ENCODE measurements at regions not wholly inside any gene's neighbourhood (a gene's known extent, or its start where the extent isn't known, plus 50 kb on each side); places are given as distances from the start of the nearest gene placed in this dataset.

DNA sequence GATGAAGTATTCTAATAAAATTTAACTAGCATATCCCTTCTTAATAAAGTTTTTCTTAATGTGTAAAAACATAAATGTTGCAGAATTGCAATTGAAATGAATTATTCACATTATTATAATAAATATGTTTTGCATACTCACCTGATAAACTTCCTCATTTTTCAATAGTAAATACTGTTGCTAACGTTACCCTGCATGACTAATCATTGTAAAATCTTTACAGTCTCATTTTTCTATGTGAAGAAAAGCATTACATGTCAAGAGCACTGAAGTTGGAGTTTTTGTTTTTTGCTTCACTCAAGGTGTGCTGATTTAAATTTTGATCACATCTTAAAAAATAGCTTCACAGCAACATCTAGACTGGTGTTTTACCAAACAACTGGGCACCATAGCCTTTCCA lies 157.2 kb upstream of the CDH18 start:
- TF ChIP-seq RAD21 (IDR thresholded peaks at IDR 0.05; ENCODE audit: low read depth) (no peak), EGR1 (IDR thresholded peaks at IDR 0.05) (no peak), NFIC (IDR thresholded peaks at IDR 0.05) (no peak), CREB1 (IDR thresholded peaks at IDR 0.05; ENCODE audit: low read depth) (no peak), TCF12 (IDR thresholded peaks at IDR 0.05; ENCODE audit: low read depth) (no peak), YY1 (IDR thresholded peaks at IDR 0.05; ENCODE audit: low read depth) (no peak)

GRCh38 chr5:20129501-20129900 lies 141.5 kb upstream of the CDH18 start:
- TF ChIP-seq, protein P1, sequence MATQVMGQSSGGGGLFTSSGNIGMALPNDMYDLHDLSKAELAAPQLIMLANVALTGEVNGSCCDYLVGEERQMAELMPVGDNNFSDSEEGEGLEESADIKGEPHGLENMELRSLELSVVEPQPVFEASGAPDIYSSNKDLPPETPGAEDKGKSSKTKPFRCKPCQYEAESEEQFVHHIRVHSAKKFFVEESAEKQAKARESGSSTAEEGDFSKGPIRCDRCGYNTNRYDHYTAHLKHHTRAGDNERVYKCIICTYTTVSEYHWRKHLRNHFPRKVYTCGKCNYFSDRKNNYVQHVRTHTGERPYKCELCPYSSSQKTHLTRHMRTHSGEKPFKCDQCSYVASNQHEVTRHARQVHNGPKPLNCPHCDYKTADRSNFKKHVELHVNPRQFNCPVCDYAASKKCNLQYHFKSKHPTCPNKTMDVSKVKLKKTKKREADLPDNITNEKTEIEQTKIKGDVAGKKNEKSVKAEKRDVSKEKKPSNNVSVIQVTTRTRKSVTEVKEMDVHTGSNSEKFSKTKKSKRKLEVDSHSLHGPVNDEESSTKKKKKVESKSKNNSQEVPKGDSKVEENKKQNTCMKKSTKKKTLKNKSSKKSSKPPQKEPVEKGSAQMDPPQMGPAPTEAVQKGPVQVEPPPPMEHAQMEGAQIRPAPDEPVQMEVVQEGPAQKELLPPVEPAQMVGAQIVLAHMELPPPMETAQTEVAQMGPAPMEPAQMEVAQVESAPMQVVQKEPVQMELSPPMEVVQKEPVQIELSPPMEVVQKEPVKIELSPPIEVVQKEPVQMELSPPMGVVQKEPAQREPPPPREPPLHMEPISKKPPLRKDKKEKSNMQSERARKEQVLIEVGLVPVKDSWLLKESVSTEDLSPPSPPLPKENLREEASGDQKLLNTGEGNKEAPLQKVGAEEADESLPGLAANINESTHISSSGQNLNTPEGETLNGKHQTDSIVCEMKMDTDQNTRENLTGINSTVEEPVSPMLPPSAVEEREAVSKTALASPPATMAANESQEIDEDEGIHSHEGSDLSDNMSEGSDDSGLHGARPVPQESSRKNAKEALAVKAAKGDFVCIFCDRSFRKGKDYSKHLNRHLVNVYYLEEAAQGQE (IDR thresholded peaks at IDR 0.05; ENCODE audit: low read depth) = no peak
- TF ChIP-seq RAD21 (IDR thresholded peaks at IDR 0.05; ENCODE audit: low read depth) (no peak), TEAD4 (IDR thresholded peaks at IDR 0.05) (no peak), TAF1 (IDR thresholded peaks at IDR 0.05; ENCODE audit: low read depth) (no peak), CEBPB (IDR thresholded peaks at IDR 0.05) (no peak), NFIC (IDR thresholded peaks at IDR 0.05) (no peak), EP300 (IDR thresholded peaks at IDR 0.05; ENCODE audit: borderline replicate concordance) (no peak), FOXM1 (IDR thresholded peaks at IDR 0.05; ENCODE audit: borderline replicate concordance, low read depth) (no peak), CREB1 (IDR thresholded peaks at IDR 0.05; ENCODE audit: low read depth) (no peak), ZBTB7A (IDR thresholded peaks at IDR 0.05; ENCODE audit: low read depth) (no peak), TCF12 (IDR thresholded peaks at IDR 0.05; ENCODE audit: low read depth) (no peak), YY1 (IDR thresholded peaks at IDR 0.05; ENCODE audit: low read depth) (no peak), EGR1 (IDR thresholded peaks at IDR 0.05) (no peak), MAX (IDR thresholded peaks at IDR 0.05) (no peak)
- TF ChIP-seq, protein P2, sequence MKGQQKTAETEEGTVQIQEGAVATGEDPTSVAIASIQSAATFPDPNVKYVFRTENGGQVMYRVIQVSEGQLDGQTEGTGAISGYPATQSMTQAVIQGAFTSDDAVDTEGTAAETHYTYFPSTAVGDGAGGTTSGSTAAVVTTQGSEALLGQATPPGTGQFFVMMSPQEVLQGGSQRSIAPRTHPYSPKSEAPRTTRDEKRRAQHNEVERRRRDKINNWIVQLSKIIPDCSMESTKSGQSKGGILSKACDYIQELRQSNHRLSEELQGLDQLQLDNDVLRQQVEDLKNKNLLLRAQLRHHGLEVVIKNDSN (IDR thresholded peaks at IDR 0.05) = no peak

DNA sequence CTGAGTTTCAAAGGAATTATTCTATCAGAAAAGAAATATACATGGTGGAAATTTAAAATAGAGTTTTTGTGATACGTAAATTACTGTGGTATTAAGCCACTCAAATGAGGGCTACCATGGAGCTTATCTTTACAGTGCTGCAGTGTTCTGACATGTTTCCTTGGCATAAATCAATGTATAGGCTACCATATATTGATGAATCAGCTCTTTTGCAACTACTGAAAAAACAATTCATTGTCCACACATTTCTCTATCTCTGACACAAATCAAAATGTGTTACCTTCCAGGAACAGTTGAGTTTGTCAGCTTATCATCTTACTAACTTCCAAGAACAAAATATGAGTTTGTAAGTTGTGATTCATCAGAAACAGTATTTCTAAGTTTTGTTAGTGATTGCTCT lies 140.3 kb upstream of the CDH18 start:
- no peak for TF ChIP-seq TEAD4 (IDR thresholded peaks at IDR 0.05)
- no peak for TF ChIP-seq MAX (IDR thresholded peaks at IDR 0.05)
- TF ChIP-seq CREB1 (IDR thresholded peaks at IDR 0.05; ENCODE audit: low read depth) = no peak
- no peak for TF ChIP-seq YY1 (IDR thresholded peaks at IDR 0.05; ENCODE audit: low read depth)
- no peak for TF ChIP-seq EGR1 (IDR thresholded peaks at IDR 0.05)
- TF ChIP-seq, protein P1 (IDR thresholded peaks at IDR 0.05; ENCODE audit: low read depth) = no peak
- TF ChIP-seq, protein P2 (IDR thresholded peaks at IDR 0.05) = no peak
- TF ChIP-seq RAD21 (IDR thresholded peaks at IDR 0.05; ENCODE audit: low read depth) = no peak
- TF ChIP-seq TAF1 (IDR thresholded peaks at IDR 0.05; ENCODE audit: low read depth) = no peak

DNA sequence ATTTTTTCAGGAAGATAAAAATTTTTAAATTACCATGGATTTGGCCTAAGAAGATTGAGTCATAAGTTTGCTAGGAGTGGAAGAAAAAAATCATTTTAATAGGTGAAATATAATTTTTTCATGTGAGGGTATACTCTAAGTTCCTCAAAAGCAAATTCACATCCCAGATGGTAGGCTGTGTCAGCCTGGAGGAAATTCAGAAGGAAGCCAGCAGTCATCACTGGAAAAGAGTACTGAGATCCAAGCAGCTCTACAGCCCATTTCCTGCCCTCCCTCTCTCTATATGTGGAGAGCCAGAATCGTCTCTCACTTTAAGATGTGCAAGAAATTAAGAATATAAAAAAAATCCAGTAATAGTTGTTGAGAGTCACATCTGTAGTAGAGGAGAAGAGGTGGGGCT lies 126.5 kb upstream of the CDH18 start:
- TF ChIP-seq, protein P2 (IDR thresholded peaks at IDR 0.05) = no peak
- TF ChIP-seq EGR1 (IDR thresholded peaks at IDR 0.05) (no peak), EP300 (IDR thresholded peaks at IDR 0.05; ENCODE audit: borderline replicate concordance) (no peak), MAX (IDR thresholded peaks at IDR 0.05) (no peak), TEAD4 (IDR thresholded peaks at IDR 0.05) (no peak), CREB1 (IDR thresholded peaks at IDR 0.05; ENCODE audit: low read depth) (no peak), NFIC (IDR thresholded peaks at IDR 0.05) (no peak), TCF12 (IDR thresholded peaks at IDR 0.05; ENCODE audit: low read depth) (no peak)

- TF ChIP-seq TCF12 (IDR thresholded peaks at IDR 0.05; ENCODE audit: low read depth) (no peak), MAX (IDR thresholded peaks at IDR 0.05) (no peak), EP300 (IDR thresholded peaks at IDR 0.05; ENCODE audit: borderline replicate concordance) (no peak), CREB1 (IDR thresholded peaks at IDR 0.05; ENCODE audit: low read depth) (no peak), FOXM1 (IDR thresholded peaks at IDR 0.05; ENCODE audit: borderline replicate concordance, low read depth) (no peak)
- TF ChIP-seq, protein P2 (IDR thresholded peaks at IDR 0.05) = no peak
Measured at GRCh38 chr5:20113931-20114330, 125.9 kb upstream of the CDH18 start.

Measured in Ishikawa (cell line).